GM21529 (cell line): ENCODE measurements at regions not wholly inside any gene's neighbourhood (a gene's known extent, or its start where the extent isn't known, plus 50 kb on each side); places are given as distances from the start of the nearest gene placed in this dataset.
"Not testable (repeated sequence)": the region's sequence is repeated elsewhere in the genome, so short reads cannot be mapped to it uniquely, and the experiment has no call there.

Experiments used
- ATAC-seq: cut with Tn5 transposase; IDR thresholded peaks from one replicate; pipeline ENCODE4 v1.9.1; 2021; ENCODE audit not compliant: unreplicated experiment

- no peak for ATAC-seq
Observed at GRCh38 chr21:38916214-38916964, 110.7 kb downstream of the ETS2 start.

- no peak for ATAC-seq
Observed at GRCh38 chr21:38915546-38915945, 109.8 kb downstream of the ETS2 start.

- ATAC-seq = no peak
Observed at GRCh38 chr21:38914528-38915293, 109.0 kb downstream of the ETS2 start.

- no peak for ATAC-seq
Observed at GRCh38 chr21:38913893-38914527, 108.3 kb downstream of the ETS2 start.

GRCh38 chr21:38913120-38913892 is 107.6 kb downstream of the ETS2 start:
- no peak for ATAC-seq

GRCh38 chr21:38912789-38913119 is 107.0 kb downstream of the ETS2 start:
- no peak for ATAC-seq

GRCh38 chr21:38912102-38912629 is 106.4 kb downstream of the ETS2 start:
- no peak for ATAC-seq

- no peak for ATAC-seq
Observed at GRCh38 chr21:38911484-38912101, 105.9 kb downstream of the ETS2 start.

- ATAC-seq = no peak
Observed at GRCh38 chr21:38910390-38911067, 104.8 kb downstream of the ETS2 start.

- no peak for ATAC-seq
Observed at GRCh38 chr21:38909929-38910328, 104.2 kb downstream of the ETS2 start.

GRCh38 chr21:38909109-38909508 is 103.4 kb downstream of the ETS2 start:
- no peak for ATAC-seq

GRCh38 chr21:38908537-38908936 is 102.8 kb downstream of the ETS2 start:
- no peak for ATAC-seq

- ATAC-seq = no peak
Observed at GRCh38 chr21:38905752-38906151, 100.0 kb downstream of the ETS2 start.

GRCh38 chr21:38905328-38905727 is 99.6 kb downstream of the ETS2 start:
- no peak for ATAC-seq

- ATAC-seq = no peak
Observed at GRCh38 chr21:38903690-38904139, 98.0 kb downstream of the ETS2 start.

GRCh38 chr21:38902608-38903445 is 97.1 kb downstream of the ETS2 start:
- ATAC-seq = no peak

- ATAC-seq = no peak
Observed at GRCh38 chr21:38900499-38900898, 94.8 kb downstream of the ETS2 start.

GRCh38 chr21:38899985-38900384 is 94.3 kb downstream of the ETS2 start:
- ATAC-seq = not testable (repeated sequence)
